ENCODE measurements at regions not wholly inside any gene's neighbourhood (a gene's known extent, or its start where the extent isn't known, plus 50 kb on each side); places are given as distances from the start of the nearest gene placed in this dataset.
"Not testable (repeated sequence)": the region's sequence is repeated elsewhere in the genome, so short reads cannot be mapped to it uniquely, and the experiment has no call there.

GRCh38 chr19:20276011-20276731 lies 109.2 kb downstream of the ZNF486 start:
- Histone ChIP-seq H2AFZ (ENCODE audit: low read length) (no peak overlapping the region), H3K79me2 (ENCODE audit: insufficient read depth, low read length) (no peaks in the 10 kb centered on the region), H3K4me3 (ENCODE audit: insufficient read depth, low read length) (no peak overlapping the region), H3K4me1 (ENCODE audit: insufficient read depth, low read length) (no peaks in the 10 kb centered on the region), H3K36me3 (ENCODE audit: insufficient read depth, low read length) (no peaks in the 10 kb centered on the region), H3K27me3 (ENCODE audit: insufficient read depth, low read length) (no peaks in the 10 kb centered on the region), H3K27ac (ENCODE audit: low read depth, low read length) (no peak overlapping the region), H3K4me2 (ENCODE audit: insufficient read depth, low read length) (no peak overlapping the region), H4K20me1 (ENCODE audit: insufficient read depth, low read length) (no peaks in the 10 kb centered on the region), H3K9me3 (ENCODE audit: low read depth, low read length) (no peaks in the 10 kb centered on the region)
- no peak for DNase-seq (ENCODE audit: insufficient read length, low spot score, missing footprints)
- no peak for TF ChIP-seq CTCF (IDR thresholded peaks at IDR 0.05; ENCODE audit: extremely low read depth, low read depth, low read length)

GRCh38 chr19:20273951-20274570 lies 107.0 kb downstream of the ZNF486 start:
- no peak for TF ChIP-seq CTCF (IDR thresholded peaks at IDR 0.05; ENCODE audit: extremely low read depth, low read depth, low read length)
- no peak for DNase-seq (ENCODE audit: insufficient read length, low spot score, missing footprints)
- H3K4me1 ChIP-seq (ENCODE audit: insufficient read depth, low read length), result no peaks in the 10 kb centered on the region

GRCh38 chr19:20273376-20273775 lies 106.4 kb downstream of the ZNF486 start:
- Histone ChIP-seq H3K27me3 (ENCODE audit: insufficient read depth, low read length) (no peaks in the 10 kb centered on the region), H3K79me2 (ENCODE audit: insufficient read depth, low read length) (no peaks in the 10 kb centered on the region), H3K9me3 (ENCODE audit: low read depth, low read length) (no peaks in the 10 kb centered on the region), H3K4me2 (ENCODE audit: insufficient read depth, low read length) (no peak overlapping the region), H3K27ac (ENCODE audit: low read depth, low read length) (no peak overlapping the region), H2AFZ (ENCODE audit: low read length) (no peak overlapping the region), H3K4me3 (ENCODE audit: insufficient read depth, low read length) (no peak overlapping the region), H3K36me3 (ENCODE audit: insufficient read depth, low read length) (no peaks in the 10 kb centered on the region), H4K20me1 (ENCODE audit: insufficient read depth, low read length) (no peaks in the 10 kb centered on the region), H3K4me1 (ENCODE audit: insufficient read depth, low read length) (no peaks in the 10 kb centered on the region)
- TF ChIP-seq CTCF (IDR thresholded peaks at IDR 0.05; ENCODE audit: extremely low read depth, low read depth, low read length), result no peak
- no peak for DNase-seq (ENCODE audit: insufficient read length, low spot score, missing footprints)

More at GRCh38 chr19:20273951-20274570, 107.0 kb downstream of the ZNF486 start:
- Histone ChIP-seq H3K9me3 (ENCODE audit: low read depth, low read length) (no peaks in the 10 kb centered on the region), H3K4me2 (ENCODE audit: insufficient read depth, low read length) (no peak overlapping the region), H3K4me3 (ENCODE audit: insufficient read depth, low read length) (no peak overlapping the region), H3K79me2 (ENCODE audit: insufficient read depth, low read length) (no peaks in the 10 kb centered on the region), H3K27me3 (ENCODE audit: insufficient read depth, low read length) (no peaks in the 10 kb centered on the region), H3K36me3 (ENCODE audit: insufficient read depth, low read length) (no peaks in the 10 kb centered on the region), H3K27ac (ENCODE audit: low read depth, low read length) (no peak overlapping the region), H2AFZ (ENCODE audit: low read length) (no peak overlapping the region), H4K20me1 (ENCODE audit: insufficient read depth, low read length) (no peaks in the 10 kb centered on the region)

GRCh38 chr19:20272627-20273010 lies 105.6 kb downstream of the ZNF486 start:
- H3K36me3 ChIP-seq (ENCODE audit: insufficient read depth, low read length); DNase-seq (ENCODE audit: insufficient read length, low spot score, missing footprints); H3K27me3 ChIP-seq (ENCODE audit: insufficient read depth, low read length); H3K4me3 ChIP-seq (ENCODE audit: insufficient read depth, low read length); H3K79me2 ChIP-seq (ENCODE audit: insufficient read depth, low read length); H3K4me1 ChIP-seq (ENCODE audit: insufficient read depth, low read length); H3K4me2 ChIP-seq (ENCODE audit: insufficient read depth, low read length); H4K20me1 ChIP-seq (ENCODE audit: insufficient read depth, low read length); H3K27ac ChIP-seq (ENCODE audit: low read depth, low read length); H3K9me3 ChIP-seq (ENCODE audit: low read depth, low read length); H2AFZ ChIP-seq (ENCODE audit: low read length): not testable (repeated sequence)

GRCh38 chr19:20271927-20272626 lies 105.1 kb downstream of the ZNF486 start:
- H3K27ac ChIP-seq (ENCODE audit: low read depth, low read length); H4K20me1 ChIP-seq (ENCODE audit: insufficient read depth, low read length); H3K79me2 ChIP-seq (ENCODE audit: insufficient read depth, low read length); H3K27me3 ChIP-seq (ENCODE audit: insufficient read depth, low read length); DNase-seq (ENCODE audit: insufficient read length, low spot score, missing footprints); H3K9me3 ChIP-seq (ENCODE audit: low read depth, low read length); H2AFZ ChIP-seq (ENCODE audit: low read length); H3K4me2 ChIP-seq (ENCODE audit: insufficient read depth, low read length); H3K4me1 ChIP-seq (ENCODE audit: insufficient read depth, low read length); H3K36me3 ChIP-seq (ENCODE audit: insufficient read depth, low read length); H3K4me3 ChIP-seq (ENCODE audit: insufficient read depth, low read length): not testable (repeated sequence)

Data from osteoblast (primary cell).